ENCODE measurements at regions not wholly inside any gene's neighbourhood (a gene's known extent, or its start where the extent isn't known, plus 50 kb on each side); places are given as distances from the start of the nearest gene placed in this dataset.

DNA sequence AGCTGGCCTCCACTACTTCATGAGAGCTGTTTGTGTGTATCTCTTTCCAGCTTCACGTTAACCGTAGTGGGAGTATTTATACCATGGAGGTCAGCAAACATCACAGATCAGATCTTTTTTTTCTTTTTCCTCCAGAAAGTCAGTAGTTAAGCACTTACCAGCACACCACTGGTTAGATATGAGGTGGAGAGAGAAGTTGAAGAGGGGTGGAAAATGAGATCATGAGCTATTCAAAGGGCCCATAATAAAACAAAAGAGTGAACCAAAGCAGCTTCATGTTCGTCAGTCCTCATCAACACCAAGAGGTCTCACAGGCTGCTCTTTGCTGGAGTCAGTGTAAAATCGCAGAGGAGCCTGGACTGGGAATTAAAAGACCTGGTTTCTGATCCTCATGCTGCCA lies 125.1 kb upstream of the SGK1 start:
- TF ChIP-seq POLR2A (IDR thresholded peaks at IDR 0.05), result no peak
- TF ChIP-seq, protein P1, sequence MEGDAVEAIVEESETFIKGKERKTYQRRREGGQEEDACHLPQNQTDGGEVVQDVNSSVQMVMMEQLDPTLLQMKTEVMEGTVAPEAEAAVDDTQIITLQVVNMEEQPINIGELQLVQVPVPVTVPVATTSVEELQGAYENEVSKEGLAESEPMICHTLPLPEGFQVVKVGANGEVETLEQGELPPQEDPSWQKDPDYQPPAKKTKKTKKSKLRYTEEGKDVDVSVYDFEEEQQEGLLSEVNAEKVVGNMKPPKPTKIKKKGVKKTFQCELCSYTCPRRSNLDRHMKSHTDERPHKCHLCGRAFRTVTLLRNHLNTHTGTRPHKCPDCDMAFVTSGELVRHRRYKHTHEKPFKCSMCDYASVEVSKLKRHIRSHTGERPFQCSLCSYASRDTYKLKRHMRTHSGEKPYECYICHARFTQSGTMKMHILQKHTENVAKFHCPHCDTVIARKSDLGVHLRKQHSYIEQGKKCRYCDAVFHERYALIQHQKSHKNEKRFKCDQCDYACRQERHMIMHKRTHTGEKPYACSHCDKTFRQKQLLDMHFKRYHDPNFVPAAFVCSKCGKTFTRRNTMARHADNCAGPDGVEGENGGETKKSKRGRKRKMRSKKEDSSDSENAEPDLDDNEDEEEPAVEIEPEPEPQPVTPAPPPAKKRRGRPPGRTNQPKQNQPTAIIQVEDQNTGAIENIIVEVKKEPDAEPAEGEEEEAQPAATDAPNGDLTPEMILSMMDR (IDR thresholded peaks at IDR 0.05), result no peak

All from right lobe of liver (tissue), 4 donors.